K562 (cell line): ENCODE measurements at regions not wholly inside any gene's neighbourhood (a gene's known extent, or its start where the extent isn't known, plus 50 kb on each side); places are given as distances from the start of the nearest gene placed in this dataset.

Source experiments
- ATAC-seq: fragments of 200-7000 bp; cut with Tn5 transposase; 3 replicates; pipeline ENCODE4 v1.9.1; 2020; ENCODE audit warnings: moderate library complexity
- BruUV-seq: library from RNA; stranded (reverse); fragments of 400-500 nt; replicated peaks from 2 replicates; lab custom pipeline; 2021; lab: Mats Ljungman, UMichigan
- CTCF ChIA-PET: fragments of 300-600 bp; formaldehyde crosslinking; extraction: SDS; loops from one replicate; lab custom pipeline; 2021; ENCODE audit warnings: low intra/inter-chr PET ratio; lab: Yijun Ruan, JAX
- POLR2A ChIA-PET: fragments of 300-600, 350-650 bp; sonication (Branson Sonifier 250); formaldehyde crosslinking; extraction: SDS; loops from one replicate; lab custom pipeline; 2021; ENCODE audit warnings: antibody characterized with exemption, inconsistent platforms; lab: Yijun Ruan, JAX
- DNase-seq, 4 experiments: peaks; one replicate each; pipeline versions ENCODE4 v3.0.0 to v3.0.0-alpha.2; 2011 to 2018; ENCODE audit warnings: low spot score in 3 of 4, mixed read lengths in 3 of 4; ENCODE audit errors: extremely low read depth in 1 of 4
- FAIRE-seq: peaks from 2 replicates; lab custom pipeline; 2011; peaks lifted over from hg19 to GRCh38; lab: Jason Lieb, UNC
- H2AFZ ChIP-seq: 2 replicates; pipeline ENCODE4 v1.6.0; 2011; ENCODE audit warnings: low read depth, low read length, control low read depth, inconsistent platforms
- H3K27ac ChIP-seq: fragments of 200-600 bp; 3 replicates; pipeline ENCODE4 v1.8.0; 2011; ENCODE audit warnings: low read depth, mild to moderate bottlenecking, control low read depth, inconsistent platforms, low read length, moderate library complexity, mixed read lengths; ENCODE audit errors: extremely low read depth
- H3K27me3 ChIP-seq, 2 experiments: fragments of 300-600 bp in 1 of 2; 2 replicates in 1 of 2; 3 replicates in 1 of 2; pipeline versions ENCODE4 v1.6.0 to v1.8.0; 2011; ENCODE audit warnings: inconsistent platforms in 2 of 2, low read length in 2 of 2, mild to moderate bottlenecking in 1 of 2, mixed read lengths in 1 of 2, moderate library complexity in 1 of 2; ENCODE audit not compliant: control insufficient read depth in 2 of 2, insufficient read depth in 2 of 2
- H3K36me3 ChIP-seq: fragments of 300-600 bp; 3 replicates; pipeline ENCODE4 v1.8.0; 2011; ENCODE audit warnings: mild to moderate bottlenecking, low read length, inconsistent platforms; ENCODE audit not compliant: control insufficient read depth, insufficient read depth
- H3K4me1 ChIP-seq, 2 experiments: fragments of 200-600 bp in 1 of 2; replicated peaks in 1 of 2; 2 replicates in 1 of 2; 3 replicates in 1 of 2; pipeline versions ENCODE4 v1.5.1 to v1.8.0; 2011; ENCODE audit warnings: inconsistent platforms in 2 of 2, low read length in 2 of 2, mild to moderate bottlenecking in 1 of 2, mixed read lengths in 1 of 2, moderate library complexity in 1 of 2; ENCODE audit not compliant: control insufficient read depth in 2 of 2, insufficient read depth in 2 of 2
- H3K4me2 ChIP-seq: 2 replicates; pipeline ENCODE4 v1.6.1; 2011; ENCODE audit warnings: low read length, control low read depth, inconsistent platforms, mixed read lengths; ENCODE audit not compliant: insufficient read depth
- H3K4me3 ChIP-seq: fragments of 200-600 bp; sonication (generic), shearing (Covaris generic); 2 replicates; pipeline ENCODE4 v1.5.1; 2016; ENCODE audit warnings: control low read depth, inconsistent platforms
- H3K79me2 ChIP-seq: fragments of 200-600 bp; 3 replicates; pipeline ENCODE4 v1.8.0; 2011; ENCODE audit warnings: low read length, inconsistent platforms; ENCODE audit not compliant: control insufficient read depth, insufficient read depth
- H3K9ac ChIP-seq, 2 experiments: 2 replicates each; pipeline versions ENCODE4 v1.6.0 to v1.6.1; 2011; ENCODE audit warnings: low read depth in 2 of 2, low read length in 2 of 2, control low read depth in 1 of 2, inconsistent platforms in 1 of 2, mild to moderate bottlenecking in 1 of 2, mixed read lengths in 1 of 2; ENCODE audit not compliant: insufficient read depth in 1 of 2
- H3K9me1 ChIP-seq: one replicate; pipeline ENCODE4 v1.6.0; 2011; ENCODE audit warnings: inconsistent platforms, mild to moderate bottlenecking, low read length, moderate library complexity; ENCODE audit not compliant: control insufficient read depth, insufficient read depth
- H3K9me3 ChIP-seq: replicated peaks from 2 replicates; pipeline ENCODE4 v1.5.1; 2011; ENCODE audit warnings: low read depth, low read length, inconsistent platforms; ENCODE audit not compliant: control insufficient read depth, insufficient read depth
- H4K20me1 ChIP-seq: replicated peaks from 2 replicates; pipeline ENCODE4 v1.6.1; 2011; ENCODE audit warnings: low read length, inconsistent platforms, mixed read lengths; ENCODE audit not compliant: control insufficient read depth, insufficient read depth
- CTBP1 ChIP-seq: fragments of 450-650 bp; IDR thresholded peaks from 2 replicates; pipeline ENCODE4 v1.6.1; 2016; ENCODE audit warnings: borderline replicate concordance
- JUND ChIP-seq, 2 experiments: IDR thresholded peaks; 2 replicates in 1 of 2; 3 replicates in 1 of 2; pipeline ENCODE4 v1.6.1; 2011; ENCODE audit warnings: borderline replicate concordance in 2 of 2, low read depth in 2 of 2, low read length in 2 of 2, improper control_type of control experiment in 1 of 2, missing biosample characterization in 1 of 2, missing genetic modification characterization in 1 of 2, missing genetic modification reagents in 1 of 2
- NRF1 ChIP-seq, 2 experiments: fragments of 450-650 bp; IDR thresholded peaks in 1 of 2; conservative IDR thresholded peaks in 1 of 2; 2 replicates each; pipeline ENCODE4 v1.6.1; 2014; ENCODE audit warnings: mild to moderate bottlenecking in 2 of 2
- SOX6 ChIP-seq: fragments of 450-650 bp; IDR thresholded peaks from 2 replicates; pipeline ENCODE4 v1.6.1; 2014; ENCODE audit warnings: mild to moderate bottlenecking
- TEAD2 ChIP-seq: fragments of 450-650 bp; IDR thresholded peaks from 2 replicates; pipeline ENCODE4 v1.6.1; 2016; ENCODE audit warnings: missing genetic modification characterization, control low read depth, missing compliant biosample characterization
- TRIM25 ChIP-seq: fragments of 450-650 bp; IDR thresholded peaks from 2 replicates; pipeline ENCODE4 v1.7.0; 2016; ENCODE audit warnings: borderline replicate concordance
- WGBS: fragments of 100-300 bp; shearing (Covaris generic); methylation state at CpG from one replicate; pipeline ENCODE4 v1.1.6; 2016; ENCODE audit warnings: low coverage, mixed read lengths; ENCODE audit not compliant: insufficient coverage; ENCODE audit errors: missing lambda C conversion rate; 5-methylcytosine and 5-hydroxymethylcytosine counted together
- in situ Hi-C: fragments of 300-500 bp; cut with MboI; formaldehyde crosslinking; loops from 4 replicates; pipeline ENCODE4 v1.15.0; 2018; ENCODE audit warnings: inconsistent platforms, mixed read lengths
- intact Hi-C: fragments of 100-400 bp; cut with micrococcal nuclease; formaldehyde crosslinking; loops from 2 replicates; pipeline ENCODE4 v1.14.2; 2022

DNA sequence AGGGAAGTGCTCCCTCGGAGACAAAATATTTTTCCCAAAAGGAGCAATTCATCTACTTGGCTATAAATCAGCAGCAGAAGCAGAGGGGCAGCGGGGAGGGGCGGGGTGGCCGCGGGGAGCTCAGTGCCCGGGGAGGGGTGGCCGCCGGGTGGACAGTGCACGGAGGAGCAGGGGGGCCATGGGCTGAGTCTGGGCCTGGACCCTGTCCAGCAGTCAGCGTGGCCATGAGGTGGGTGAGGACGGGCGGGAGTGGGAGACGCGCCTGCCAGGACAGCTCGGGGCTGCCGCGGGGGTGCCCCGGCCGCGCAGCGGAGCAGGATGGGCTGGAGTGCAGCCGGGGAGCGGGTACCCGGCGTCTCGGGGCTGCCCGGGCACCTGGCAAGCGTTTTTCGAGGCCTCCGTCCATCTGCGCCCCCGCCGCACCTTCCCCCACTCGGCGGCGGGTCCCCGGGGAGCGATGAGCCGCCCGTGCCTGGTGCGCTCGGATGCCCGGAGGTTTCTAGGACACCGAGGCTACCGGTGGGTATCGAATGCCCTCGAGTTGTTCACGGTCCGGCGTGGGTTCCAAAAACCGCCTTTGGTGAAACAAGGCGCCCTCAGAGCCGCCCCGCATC is 229.5 kb downstream of the THBS2 start:
- Histone ChIP-seq H3K27ac (no peak overlapping the region), H2AFZ (no peak overlapping the region), H3K79me2 (no peaks in the 10 kb centered on the region), H3K9me1 (no peaks in the 10 kb centered on the region), H3K9me3 (no peaks in the 10 kb centered on the region; the same call in 1 of the 2 replicates), H3K36me3 (no peaks in the 10 kb centered on the region)
- no TSS peak for BruUV-seq
- TF ChIP-seq TRIM25 (no peak), JUND (IDR thresholded peaks at IDR 0.05; ENCODE audit: borderline replicate concordance, low read depth, low read length) (no peak), JUND (tag; IDR thresholded peaks at IDR 0.05; ENCODE audit: borderline replicate concordance, low read depth, low read length) (no peak), NRF1 (conservative IDR thresholded peaks at IDR 0.05 in 1 of 2, IDR thresholded peaks at IDR 0.05 in 1 of 2) (no peak), TEAD2 (tag) (no peak), SOX6 (no peak), CTBP1 (no peak)
- TF ChIP-seq, all 486 proteins: peak for 0
- FAIRE-seq = no peak
- Histone ChIP-seq H3K4me2 (no peak overlapping the region), H4K20me1 (no peaks in the 10 kb centered on the region), H3K9ac (no peak overlapping the region), H3K4me1 (no peaks in the 10 kb centered on the region), H3K27me3 (no peaks in the 10 kb centered on the region), H3K4me3 (no peak overlapping the region)
- 32% methylated on average over 45 of the region's 54 CpGs for WGBS
- DNase-seq = no peak
- ChIA-PET CTCF (no interaction called here), POLR2A (no interaction called here)
- in situ Hi-C loops = no loop called here
- ATAC-seq = no peak
- intact Hi-C loops = no loop called here
